Stimulated activated CD8-positive, alpha-beta memory T cell treated with anti-CD3 and anti-CD28 coated beads, Interleukin-4, amount 100 ng/mL, for 4 hours (primary cell): ENCODE measurements at regions not wholly inside any gene's neighbourhood (a gene's known extent, or its start where the extent isn't known, plus 50 kb on each side); places are given as distances from the start of the nearest gene placed in this dataset.
"Not testable (repeated sequence)": the region's sequence is repeated elsewhere in the genome, so short reads cannot be mapped to it uniquely, and the experiment has no call there.

Experiments
- DNase-seq, 2 donors: peaks; one replicate each; pipeline ENCODE4 v3.0.0-alpha.2; 2020; ENCODE audit warnings: low read depth in 2 of 2, low spot score in 1 of 2

DNA sequence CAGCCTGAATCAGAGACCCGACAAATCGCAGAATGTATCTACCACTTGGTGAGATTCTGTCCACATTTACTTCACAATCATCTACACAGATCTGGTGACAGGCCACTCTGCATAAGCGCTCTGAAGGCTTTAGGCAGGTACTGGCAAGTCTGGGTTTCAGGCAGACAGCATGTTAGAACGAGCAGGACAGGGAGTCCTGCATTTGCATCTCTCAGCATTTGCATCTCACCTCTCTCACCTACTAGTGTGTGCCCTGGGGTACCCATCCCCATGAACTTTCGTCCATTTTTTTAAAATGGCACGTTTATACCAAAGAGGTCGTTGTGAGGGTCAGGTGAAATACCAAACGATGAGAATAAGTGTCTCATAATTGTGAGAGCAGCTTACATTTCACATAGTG lies 108.2 kb downstream of the SPATA31A1 start:
- not testable (repeated sequence) for DNase-seq

- peak; percentile 41 to 53 for DNase-seq
These were observed 108.8 kb downstream of the SPATA31A1 start for GRCh38 chr9:39464122-39464777.

DNA sequence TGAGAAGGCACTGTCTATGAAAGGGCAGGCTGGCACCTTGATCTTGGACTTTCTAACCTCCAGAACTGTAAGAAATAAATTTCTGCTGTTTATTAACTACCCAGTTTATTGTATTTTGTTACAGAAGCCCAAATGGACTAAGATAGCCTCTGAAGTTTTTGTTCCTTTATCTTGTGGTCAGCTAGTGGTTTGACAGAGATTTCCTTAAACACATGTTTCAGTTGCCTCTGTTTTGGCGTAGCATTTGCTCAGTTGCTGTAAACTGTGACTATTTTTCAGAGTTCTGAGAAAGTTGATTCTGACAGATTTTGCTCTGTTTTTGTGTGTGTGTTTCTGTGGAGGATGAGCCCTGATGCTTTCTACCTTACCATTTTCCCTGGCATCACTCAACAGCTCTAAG lies 119.0 kb downstream of the SPATA31A1 start:
- DNase-seq, result not testable (repeated sequence)

DNA sequence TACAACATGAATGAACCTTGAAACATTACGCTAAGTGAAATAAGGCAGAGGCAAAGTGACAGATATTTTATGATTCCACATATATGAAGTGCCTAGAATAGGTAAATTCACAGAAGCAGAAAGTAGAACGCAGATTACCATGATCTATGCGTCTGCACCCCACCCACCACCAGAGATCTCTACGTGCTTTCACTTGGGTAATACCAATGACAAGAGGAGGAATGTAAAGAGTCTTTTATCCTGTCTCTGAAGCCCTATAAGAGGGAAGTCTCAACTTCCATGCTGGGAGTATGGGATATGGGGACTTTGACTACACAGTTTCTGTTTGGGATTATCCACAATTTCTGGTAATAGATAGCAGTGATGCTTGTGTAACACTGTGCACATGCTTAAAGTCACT lies 127.6 kb downstream of the SPATA31A1 start:
- not testable (repeated sequence) for DNase-seq

GRCh38 chr9:39483880-39484279 lies 128.4 kb downstream of the SPATA31A1 start:
- not testable (repeated sequence) for DNase-seq

GRCh38 chr9:39484292-39484691 lies 128.8 kb downstream of the SPATA31A1 start:
- not testable (repeated sequence) for DNase-seq

DNA sequence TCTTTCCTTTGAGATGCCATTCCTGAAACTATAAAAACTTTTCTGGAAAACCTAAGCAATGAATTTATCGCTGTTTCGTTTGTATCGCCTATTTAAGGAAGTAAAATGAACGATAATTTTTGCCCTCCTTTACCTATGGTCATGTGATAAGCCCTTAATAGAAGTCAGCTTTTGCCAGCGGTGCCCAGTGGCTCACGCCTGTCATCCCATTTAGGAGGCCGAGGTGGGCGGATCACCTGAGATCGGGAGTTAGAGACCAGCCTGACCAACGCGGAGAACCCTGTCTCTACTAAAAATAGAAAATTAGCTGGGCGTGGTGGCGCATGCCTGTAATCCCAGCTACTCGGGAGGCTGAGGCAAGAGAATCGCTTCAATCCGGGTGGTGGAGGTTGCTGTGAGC lies 132.0 kb downstream of the SPATA31A1 start:
- DNase-seq, result not testable (repeated sequence)

DNA sequence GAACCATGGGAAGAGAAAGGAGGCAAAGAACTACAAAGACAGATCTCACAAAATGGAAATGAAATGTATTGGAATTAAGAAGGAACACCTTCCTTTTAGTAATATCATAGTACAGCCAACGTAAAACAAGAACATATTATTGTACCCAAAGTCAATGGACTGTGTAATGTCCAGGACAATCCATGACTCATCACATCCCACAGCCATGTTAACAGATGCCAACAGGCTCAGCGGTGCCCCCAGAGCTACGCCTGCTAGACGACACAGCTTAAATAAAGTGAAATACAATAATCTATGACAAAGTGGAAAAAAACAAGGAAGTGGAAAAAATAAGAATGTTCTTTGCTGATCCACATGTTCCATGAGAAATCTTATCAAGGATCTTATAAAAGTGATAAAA lies 140.8 kb downstream of the SPATA31A1 start:
- DNase-seq, result not testable (repeated sequence)

GRCh38 chr9:39503178-39503577 lies 147.7 kb downstream of the SPATA31A1 start:
- DNase-seq, result not testable (repeated sequence)

GRCh38 chr9:39527387-39528029 lies 172.0 kb downstream of the SPATA31A1 start:
- not testable (repeated sequence) for DNase-seq

DNA sequence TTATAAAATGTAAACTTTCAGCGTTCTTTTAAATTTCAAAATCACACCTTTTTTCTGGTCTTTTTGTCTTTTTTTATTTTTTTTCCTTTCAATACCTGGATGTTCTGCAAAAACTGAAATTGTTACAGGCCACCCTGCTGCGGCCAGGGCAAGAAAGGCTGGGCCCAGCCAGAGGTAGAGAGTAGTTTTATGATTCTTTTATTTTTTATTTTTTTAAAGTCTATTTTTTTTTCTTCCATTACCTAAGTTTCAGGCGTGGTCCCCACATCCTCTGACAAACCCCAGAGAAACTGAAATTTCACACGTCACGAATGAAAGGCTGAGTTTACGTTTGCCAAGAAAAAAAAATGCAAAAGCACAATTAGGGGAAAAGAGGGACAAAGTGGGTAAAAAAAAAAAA lies 177.1 kb downstream of the SPATA31A1 start:
- DNase-seq, result not testable (repeated sequence)

- not testable (repeated sequence) for DNase-seq
These were observed 177.7 kb downstream of the SPATA31A1 start for GRCh38 chr9:39533001-39533762.

- DNase-seq, result not testable (repeated sequence)
These were observed 178.5 kb downstream of the SPATA31A1 start for GRCh38 chr9:39533763-39534548.

DNA sequence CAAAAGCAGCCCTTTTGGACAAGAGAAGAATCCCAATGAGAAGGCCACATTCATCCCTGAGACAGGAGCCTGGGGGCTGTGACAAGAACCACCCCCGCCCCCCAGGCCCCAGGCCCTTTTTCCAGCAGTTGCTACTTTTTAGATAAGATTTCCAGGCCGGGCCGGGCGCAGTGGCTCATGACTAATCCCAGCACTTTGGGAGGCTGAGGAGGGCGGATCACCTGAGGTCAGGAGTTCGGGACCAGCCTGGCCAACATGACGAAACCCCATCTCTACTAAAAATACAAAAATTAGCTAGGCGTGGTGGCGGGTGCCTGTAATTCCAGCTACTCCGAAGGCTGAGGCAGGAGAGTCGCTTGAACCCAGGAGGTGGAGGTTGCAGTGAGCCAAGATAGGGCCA lies 179.4 kb downstream of the SPATA31A1 start:
- not testable (repeated sequence) for DNase-seq

DNA sequence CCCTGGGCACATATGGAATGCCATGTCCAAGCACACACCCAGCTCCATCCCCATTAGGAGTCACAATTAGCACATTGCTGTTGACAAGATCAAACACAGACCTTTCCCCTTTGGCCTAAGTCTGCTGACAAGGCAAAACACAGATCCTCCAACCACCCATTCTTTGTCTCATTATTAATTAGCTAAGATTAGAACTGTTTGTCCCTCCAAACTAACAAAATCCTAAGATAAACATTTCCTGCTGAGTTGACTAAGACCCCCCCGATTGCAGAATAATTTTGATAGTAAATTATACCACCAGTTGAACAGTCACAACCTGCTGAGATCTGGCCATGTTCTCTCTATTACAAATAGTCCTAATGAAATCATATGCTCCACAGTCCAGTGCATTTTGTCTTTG lies 186.7 kb downstream of the SPATA31A1 start:
- DNase-seq, result not testable (repeated sequence)

DNA sequence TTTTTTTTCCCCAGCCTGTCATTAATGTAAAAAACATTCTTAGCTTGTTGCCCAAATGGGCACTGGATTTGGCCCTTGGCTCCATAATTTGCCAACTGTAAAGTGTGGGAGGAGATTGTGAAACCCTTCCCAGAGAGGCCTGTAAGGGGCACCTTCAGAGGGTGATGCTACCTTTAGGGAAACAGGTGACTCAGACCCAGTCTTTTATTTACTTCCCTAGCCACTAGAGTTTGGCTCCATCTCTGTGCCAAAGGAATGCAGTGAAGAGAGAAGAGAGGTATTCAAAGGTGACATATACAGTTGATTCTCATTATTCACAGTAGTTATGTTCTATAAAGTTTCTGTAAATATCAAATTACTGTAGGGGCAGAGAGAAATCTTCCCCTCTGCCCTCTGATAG lies 189.6 kb downstream of the SPATA31A1 start:
- not testable (repeated sequence) for DNase-seq

DNA sequence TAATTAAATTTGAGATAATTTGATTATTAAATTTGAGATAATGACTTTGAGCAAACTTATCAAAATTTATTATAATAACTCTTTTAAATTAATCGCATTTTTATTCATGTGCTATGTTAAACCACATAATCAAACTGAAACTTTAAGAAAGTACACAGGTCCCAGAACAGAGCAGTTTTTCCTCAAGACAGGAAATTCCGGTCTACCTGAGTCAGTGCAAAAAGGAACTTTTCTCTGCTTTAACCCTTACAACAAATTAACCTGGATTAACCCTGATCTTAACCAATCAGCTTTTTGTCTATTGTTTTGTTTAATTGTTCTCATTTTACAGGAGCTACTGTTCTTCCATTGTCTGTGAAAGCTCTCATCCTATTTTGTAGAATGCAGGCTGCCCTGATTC lies 195.1 kb downstream of the SPATA31A1 start:
- DNase-seq, result not testable (repeated sequence)

- not testable (repeated sequence) for DNase-seq
These were observed 196.1 kb downstream of the SPATA31A1 start for GRCh38 chr9:39551544-39551943.

DNA sequence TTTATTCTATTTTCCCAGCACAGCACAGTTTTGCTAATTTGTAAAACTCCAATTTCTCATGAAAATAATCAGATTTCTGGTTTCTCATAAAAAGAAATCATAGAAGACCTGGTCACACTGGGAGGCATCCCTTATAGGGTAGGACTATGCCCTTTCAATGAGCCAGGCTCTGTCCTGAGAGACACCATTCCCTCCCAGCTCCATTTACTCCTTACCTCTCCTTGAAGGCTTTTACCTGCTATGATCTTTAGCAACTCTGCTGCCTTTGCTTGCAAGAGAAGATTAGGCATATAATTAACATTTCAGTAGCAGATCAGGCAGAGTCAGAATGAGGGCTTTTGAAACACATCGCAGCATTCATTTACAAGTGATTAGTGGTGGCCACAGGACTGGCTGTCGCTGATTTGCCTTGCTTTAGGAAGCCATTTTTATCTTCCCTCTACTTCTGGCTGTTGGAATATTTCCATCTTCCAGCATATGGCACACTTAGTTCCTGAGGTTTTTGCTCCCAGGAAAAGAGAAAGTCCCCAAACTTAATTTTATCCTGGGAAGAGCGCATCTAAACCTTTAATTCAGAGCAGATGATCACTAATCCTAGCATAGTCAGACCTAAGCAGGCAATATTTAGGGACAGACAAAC lies 196.9 kb downstream of the SPATA31A1 start:
- DNase-seq, result not testable (repeated sequence)

- not testable (repeated sequence) for DNase-seq
These were observed 198.9 kb downstream of the SPATA31A1 start for GRCh38 chr9:39554352-39554751.

DNA sequence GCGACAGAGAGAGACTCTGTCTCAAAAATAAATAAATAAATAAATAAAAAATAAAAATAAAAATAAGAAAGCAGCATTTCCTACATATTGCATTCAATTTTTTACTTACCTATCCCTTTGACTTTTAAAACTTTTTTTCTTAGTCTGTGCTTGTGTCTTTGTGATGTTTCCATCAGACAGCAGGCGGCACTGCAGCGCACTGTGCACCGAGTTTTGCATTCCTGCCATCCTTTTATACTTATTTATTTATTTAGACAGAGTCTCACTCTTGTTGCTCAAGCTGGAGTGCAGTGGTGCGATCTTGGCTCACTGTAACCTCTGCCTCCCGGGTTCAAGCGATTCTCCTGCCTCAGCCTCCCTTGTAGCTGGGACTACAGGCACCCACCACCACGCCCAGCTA lies 203.9 kb downstream of the SPATA31A1 start:
- DNase-seq, result not testable (repeated sequence)
